ENCODE measurements at regions not wholly inside any gene's neighbourhood (a gene's known extent, or its start where the extent isn't known, plus 50 kb on each side); places are given as distances from the start of the nearest gene placed in this dataset.

DNA sequence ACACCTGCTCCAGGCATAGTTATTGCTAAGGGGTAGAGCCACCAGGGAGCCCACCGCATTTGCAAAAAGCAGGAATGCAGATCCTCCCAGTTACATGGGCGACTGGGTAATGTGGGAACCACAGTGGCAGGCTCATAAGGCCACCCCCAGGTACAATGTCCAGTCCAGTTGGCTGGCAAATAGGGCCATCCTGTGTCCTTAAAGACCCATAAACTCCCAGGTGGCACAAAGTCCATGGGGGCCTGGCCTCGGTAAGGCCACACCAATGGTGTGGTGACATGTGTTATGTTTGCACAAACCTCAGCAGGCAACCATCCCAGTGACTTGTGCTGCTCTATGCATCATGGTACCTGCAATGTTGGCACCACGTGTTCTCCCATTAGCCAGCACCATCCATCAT is 283.6 kb upstream of the GYPC start:
- Histone ChIP-seq H3K79me1 (ENCODE audit: low read depth in 1 of 2, low read length in 2 of 2) (no peaks in the 10 kb centered on the region), H3K9me1 (ENCODE audit: insufficient read depth, low read length) (no peaks in the 10 kb centered on the region), H3K14ac (replicated peaks; ENCODE audit: low read depth, low read length) (no peak overlapping the region), H4K5ac (ENCODE audit: low read depth, low read length) (no peak overlapping the region), H2AK5ac (ENCODE audit: low read depth, low read length) (no peak overlapping the region), H3K23ac (ENCODE audit: low read depth, low read length) (no peak overlapping the region), H4K20me1 (ENCODE audit: insufficient read depth, low read length) (no peaks in the 10 kb centered on the region), H3K9ac (ENCODE audit: low read depth, low read length) (no peak overlapping the region), H2BK15ac (ENCODE audit: low read depth, low read length) (no peak overlapping the region), H3K4ac (ENCODE audit: low read depth, low read length) (no peak overlapping the region), H2AK9ac (replicated peaks; ENCODE audit: low read depth, low read length, poor library complexity) (no peak overlapping the region), H3K36me3 (ENCODE audit: control insufficient read depth, insufficient read depth, low read length) (no peaks in the 10 kb centered on the region), H3K27me3 (ENCODE audit: control insufficient read depth, insufficient read depth, low read length) (no peaks in the 10 kb centered on the region), H2BK120ac (ENCODE audit: low read depth, low read length) (no peak overlapping the region), H3K4me2 (ENCODE audit: low read depth, low read length) (no peak overlapping the region), H3K27ac (ENCODE audit: insufficient read depth, low read length) (no peak overlapping the region), H3K56ac (ENCODE audit: extremely low read depth, insufficient read depth, low read length) (no peak overlapping the region), H3K4me3 (ENCODE audit: insufficient read depth, low read depth, low read length) (no peak overlapping the region), H2BK5ac (ENCODE audit: low read depth, low read length, poor library complexity, severe bottlenecking) (no peak overlapping the region), H3K9me3 (ENCODE audit: control insufficient read depth, insufficient read depth, low read length) (peaks cover 13% of the 10 kb centered on the region), H2BK20ac (ENCODE audit: low read depth, low read length) (no peak overlapping the region), H4K91ac (ENCODE audit: insufficient read depth, low read depth, low read length) (no peak overlapping the region), H3K4me1 (ENCODE audit: control insufficient read depth, insufficient read depth, low read length) (no peaks in the 10 kb centered on the region), H3K18ac (ENCODE audit: low read depth, low read length) (no peak overlapping the region), H4K8ac (ENCODE audit: low read depth in 2 of 2, low read length in 2 of 2) (no peak overlapping the region), H2AFZ (replicated peaks; ENCODE audit: low read length, poor library complexity) (no peak overlapping the region)
- TF ChIP-seq, protein P1, sequence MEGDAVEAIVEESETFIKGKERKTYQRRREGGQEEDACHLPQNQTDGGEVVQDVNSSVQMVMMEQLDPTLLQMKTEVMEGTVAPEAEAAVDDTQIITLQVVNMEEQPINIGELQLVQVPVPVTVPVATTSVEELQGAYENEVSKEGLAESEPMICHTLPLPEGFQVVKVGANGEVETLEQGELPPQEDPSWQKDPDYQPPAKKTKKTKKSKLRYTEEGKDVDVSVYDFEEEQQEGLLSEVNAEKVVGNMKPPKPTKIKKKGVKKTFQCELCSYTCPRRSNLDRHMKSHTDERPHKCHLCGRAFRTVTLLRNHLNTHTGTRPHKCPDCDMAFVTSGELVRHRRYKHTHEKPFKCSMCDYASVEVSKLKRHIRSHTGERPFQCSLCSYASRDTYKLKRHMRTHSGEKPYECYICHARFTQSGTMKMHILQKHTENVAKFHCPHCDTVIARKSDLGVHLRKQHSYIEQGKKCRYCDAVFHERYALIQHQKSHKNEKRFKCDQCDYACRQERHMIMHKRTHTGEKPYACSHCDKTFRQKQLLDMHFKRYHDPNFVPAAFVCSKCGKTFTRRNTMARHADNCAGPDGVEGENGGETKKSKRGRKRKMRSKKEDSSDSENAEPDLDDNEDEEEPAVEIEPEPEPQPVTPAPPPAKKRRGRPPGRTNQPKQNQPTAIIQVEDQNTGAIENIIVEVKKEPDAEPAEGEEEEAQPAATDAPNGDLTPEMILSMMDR (conservative IDR thresholded peaks at IDR 0.05; ENCODE audit: low read depth, low read length), result no peak
- TF ChIP-seq, protein P2, sequence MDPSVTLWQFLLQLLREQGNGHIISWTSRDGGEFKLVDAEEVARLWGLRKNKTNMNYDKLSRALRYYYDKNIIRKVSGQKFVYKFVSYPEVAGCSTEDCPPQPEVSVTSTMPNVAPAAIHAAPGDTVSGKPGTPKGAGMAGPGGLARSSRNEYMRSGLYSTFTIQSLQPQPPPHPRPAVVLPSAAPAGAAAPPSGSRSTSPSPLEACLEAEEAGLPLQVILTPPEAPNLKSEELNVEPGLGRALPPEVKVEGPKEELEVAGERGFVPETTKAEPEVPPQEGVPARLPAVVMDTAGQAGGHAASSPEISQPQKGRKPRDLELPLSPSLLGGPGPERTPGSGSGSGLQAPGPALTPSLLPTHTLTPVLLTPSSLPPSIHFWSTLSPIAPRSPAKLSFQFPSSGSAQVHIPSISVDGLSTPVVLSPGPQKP (IDR thresholded peaks at IDR 0.05; ENCODE audit: borderline replicate concordance, low read depth, low read length), result no peak
- TF ChIP-seq RFX5 (IDR thresholded peaks at IDR 0.05; ENCODE audit: low read depth, low read length) (no peak), POLR2A (IDR thresholded peaks at IDR 0.05; ENCODE audit: low read depth, low read length) (no peak), MAZ (IDR thresholded peaks at IDR 0.05; ENCODE audit: borderline replicate concordance, low read depth, low read length) (no peak), CHD1 (IDR thresholded peaks at IDR 0.05; ENCODE audit: low read depth, low read length) (no peak), NFE2L2 (IDR thresholded peaks at IDR 0.05; ENCODE audit: low read depth, low read length) (no peak), CEBPB (IDR thresholded peaks at IDR 0.05; ENCODE audit: low read depth, low read length) (no peak), RCOR1 (IDR thresholded peaks at IDR 0.05; ENCODE audit: insufficient replicate concordance, low read length) (no peak), RAD21 (IDR thresholded peaks at IDR 0.05; ENCODE audit: low read length) (no peak), FOS (IDR thresholded peaks at IDR 0.05; ENCODE audit: low read depth, low read length) (no peak), BHLHE40 (IDR thresholded peaks at IDR 0.05; ENCODE audit: low read depth, low read length) (no peak), MXI1 (IDR thresholded peaks at IDR 0.05; ENCODE audit: borderline replicate concordance, low read depth, low read length) (no peak), MAFK (IDR thresholded peaks at IDR 0.05; ENCODE audit: low read depth, low read length) (no peak), SMC3 (IDR thresholded peaks at IDR 0.05; ENCODE audit: low read depth, low read length) (no peak)
- TF ChIP-seq, protein P3, sequence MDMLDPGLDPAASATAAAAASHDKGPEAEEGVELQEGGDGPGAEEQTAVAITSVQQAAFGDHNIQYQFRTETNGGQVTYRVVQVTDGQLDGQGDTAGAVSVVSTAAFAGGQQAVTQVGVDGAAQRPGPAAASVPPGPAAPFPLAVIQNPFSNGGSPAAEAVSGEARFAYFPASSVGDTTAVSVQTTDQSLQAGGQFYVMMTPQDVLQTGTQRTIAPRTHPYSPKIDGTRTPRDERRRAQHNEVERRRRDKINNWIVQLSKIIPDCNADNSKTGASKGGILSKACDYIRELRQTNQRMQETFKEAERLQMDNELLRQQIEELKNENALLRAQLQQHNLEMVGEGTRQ (IDR thresholded peaks at IDR 0.05; ENCODE audit: low read depth, low read length), result no peak
- WGBS, 2 experiments (ENCODE audit: extremely low coverage in 2 of 2, insufficient read length in 1 of 2), result 29% methylated on average over 3 of the region's 4 CpGs; no CpG with 5 or more reads in 1 of the 2 experiments
- BruUV-seq (replicated peaks), result no TSS peak
- ChIA-PET POLR2A (ENCODE audit: unreplicated experiment) (no interaction called here), CTCF (no interaction called here)
- ATAC-seq (ENCODE audit: low read depth), result no peak
- dilution Hi-C loops (cut with HindIII; ENCODE audit: low sequenced_read_pairs, unreplicated experiment), result no loop called here
- in situ Hi-C loops (cut with MboI; ENCODE audit: low sequenced_read_pairs), result no loop called here
- intact Hi-C loops (cut with micrococcal nuclease), result no loop called here
- DNase-seq, result no peak

Measured in IMR-90 (cell line).